GM18499 (cell line): ENCODE measurements at regions not wholly inside any gene's neighbourhood (a gene's known extent, or its start where the extent isn't known, plus 50 kb on each side); places are given as distances from the start of the nearest gene placed in this dataset.

Experiments
- ATAC-seq: cut with Tn5 transposase; IDR thresholded peaks from one replicate; pipeline ENCODE4 v1.9.1; 2021; ENCODE audit warnings: moderate number of reproducible peaks; ENCODE audit not compliant: insufficient read depth, unreplicated experiment

DNA sequence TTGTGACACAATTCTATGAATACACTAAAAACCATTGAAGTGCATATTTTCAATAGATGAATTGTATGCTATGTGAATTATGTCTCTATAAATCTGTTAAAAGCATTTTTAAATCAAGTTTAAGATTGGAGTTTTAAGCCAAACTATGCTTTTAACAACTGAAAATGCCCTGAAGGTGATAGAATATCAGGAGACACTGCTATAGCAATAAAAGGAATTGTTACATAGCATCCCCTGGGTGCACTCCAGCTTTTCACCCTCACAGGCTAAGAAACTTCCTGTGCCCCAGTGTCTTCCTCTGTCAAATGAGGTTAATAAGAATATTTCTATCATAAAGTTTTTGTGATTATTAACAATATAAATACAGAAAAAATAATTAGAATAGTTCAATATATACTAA, 472.7 kb upstream of the TMPO start:
- ATAC-seq = no peak

DNA sequence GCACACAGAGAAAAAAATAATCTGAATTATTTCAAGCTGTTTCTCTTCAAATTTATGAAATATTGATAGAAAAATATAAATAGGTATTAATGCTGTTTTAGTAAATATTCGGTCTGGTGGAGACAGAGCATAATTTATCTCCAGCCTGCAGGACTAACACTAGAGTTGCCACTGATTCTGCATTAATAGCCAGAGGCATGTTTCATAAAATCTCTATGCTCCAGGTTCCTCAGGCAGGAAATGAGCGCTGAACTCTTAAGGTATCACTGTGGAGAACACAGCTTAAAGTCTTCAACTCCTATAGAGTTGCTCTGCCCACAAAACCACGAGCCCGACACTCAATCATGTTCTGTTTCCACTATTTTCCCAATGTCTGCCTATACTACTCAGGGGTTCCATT, 470.0 kb upstream of the TMPO start:
- ATAC-seq = no peak

DNA sequence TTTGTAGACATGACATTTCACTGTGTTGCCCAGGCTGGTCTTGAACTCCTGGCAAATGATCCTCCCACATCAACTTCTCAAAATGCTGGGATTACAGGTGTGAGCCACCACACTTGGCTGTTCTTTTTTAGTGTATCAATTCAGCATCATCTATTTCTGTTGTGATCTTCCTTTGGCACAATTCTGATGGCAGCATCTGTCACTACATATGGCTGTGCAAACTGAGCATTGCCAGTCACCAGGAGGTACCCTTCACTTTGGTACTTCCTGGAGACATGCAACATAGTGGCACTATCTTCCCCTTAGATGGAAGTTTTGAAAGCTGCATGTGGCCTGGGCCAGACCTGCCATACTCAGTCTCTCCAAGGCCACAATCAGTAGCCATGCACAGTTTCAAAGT, 467.1 kb upstream of the TMPO start:
- no peak for ATAC-seq

DNA sequence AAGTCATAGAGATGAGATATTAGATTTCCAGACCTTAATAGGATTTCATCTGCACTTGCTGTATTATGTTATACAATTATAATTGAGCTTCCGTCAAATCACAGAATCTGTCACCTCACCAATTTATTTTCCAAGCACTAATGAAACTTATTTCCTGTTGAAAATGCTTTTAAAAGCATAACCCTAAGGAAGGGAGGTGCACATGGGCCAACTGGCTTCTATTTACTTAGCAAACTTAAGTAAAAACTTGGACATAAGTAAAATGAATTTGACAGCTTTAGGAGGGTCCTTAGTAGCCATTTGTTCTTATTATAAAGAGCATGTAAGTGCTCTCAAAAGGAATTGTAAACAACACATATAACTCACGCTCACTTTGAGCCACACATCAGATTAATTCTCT, 462.2 kb upstream of the TMPO start:
- ATAC-seq = no peak

DNA sequence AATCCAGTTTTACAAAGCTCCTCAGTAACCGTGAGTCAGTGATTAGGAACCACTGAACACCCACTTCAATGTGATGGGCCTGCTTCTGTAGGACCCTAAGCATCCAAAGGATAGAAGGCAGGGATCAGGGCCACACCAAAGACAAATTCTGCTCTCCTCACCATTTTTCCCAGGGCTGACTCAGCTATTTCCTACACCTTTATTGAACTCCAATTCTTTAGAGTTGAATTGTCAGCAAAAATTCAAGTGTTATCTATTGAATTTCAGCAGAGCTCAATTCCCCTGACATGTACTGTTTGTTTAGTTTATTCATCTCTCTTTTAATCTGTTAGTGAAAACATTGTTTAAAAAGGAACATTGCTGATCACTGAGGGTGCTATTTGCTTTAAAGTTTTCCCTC, 457.7 kb upstream of the TMPO start:
- ATAC-seq = no peak

DNA sequence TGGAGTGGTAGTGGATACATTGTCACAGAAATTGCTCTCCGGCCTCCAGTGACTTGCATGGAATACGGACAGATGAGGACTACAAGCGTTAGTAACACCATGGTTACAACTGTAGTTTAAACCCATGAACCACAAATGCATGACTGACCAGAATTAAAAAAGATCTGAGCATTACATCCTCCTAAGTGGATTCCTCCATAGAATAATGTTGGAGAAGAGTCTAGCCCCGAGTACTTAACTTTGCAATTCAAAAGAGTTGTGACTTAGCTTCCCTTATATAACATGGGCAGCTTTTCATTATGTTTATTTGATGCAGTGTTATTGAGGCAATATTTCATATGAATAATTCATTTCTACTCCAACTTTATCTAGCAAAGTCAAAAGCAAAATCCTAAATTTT, 457.2 kb upstream of the TMPO start:
- no peak for ATAC-seq

DNA sequence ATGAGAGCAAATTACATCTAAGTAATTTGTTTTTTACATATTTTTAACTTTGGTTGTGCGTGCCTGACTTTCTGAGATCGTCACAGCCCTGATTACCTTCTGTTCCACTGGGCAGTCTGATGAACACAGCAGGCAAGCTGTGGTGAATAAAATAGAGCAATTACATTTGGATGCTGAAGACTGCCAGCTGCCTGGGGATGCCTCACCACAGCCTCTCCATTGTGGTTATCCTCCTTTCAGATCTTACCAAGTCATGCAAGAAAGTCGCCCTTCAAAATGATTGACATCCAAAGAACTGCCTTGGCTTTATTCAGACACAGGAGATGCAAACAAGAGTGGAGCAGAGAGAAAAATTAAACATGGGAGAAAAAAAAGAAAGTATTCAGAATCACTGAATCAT, 456.6 kb upstream of the TMPO start:
- no peak for ATAC-seq

DNA sequence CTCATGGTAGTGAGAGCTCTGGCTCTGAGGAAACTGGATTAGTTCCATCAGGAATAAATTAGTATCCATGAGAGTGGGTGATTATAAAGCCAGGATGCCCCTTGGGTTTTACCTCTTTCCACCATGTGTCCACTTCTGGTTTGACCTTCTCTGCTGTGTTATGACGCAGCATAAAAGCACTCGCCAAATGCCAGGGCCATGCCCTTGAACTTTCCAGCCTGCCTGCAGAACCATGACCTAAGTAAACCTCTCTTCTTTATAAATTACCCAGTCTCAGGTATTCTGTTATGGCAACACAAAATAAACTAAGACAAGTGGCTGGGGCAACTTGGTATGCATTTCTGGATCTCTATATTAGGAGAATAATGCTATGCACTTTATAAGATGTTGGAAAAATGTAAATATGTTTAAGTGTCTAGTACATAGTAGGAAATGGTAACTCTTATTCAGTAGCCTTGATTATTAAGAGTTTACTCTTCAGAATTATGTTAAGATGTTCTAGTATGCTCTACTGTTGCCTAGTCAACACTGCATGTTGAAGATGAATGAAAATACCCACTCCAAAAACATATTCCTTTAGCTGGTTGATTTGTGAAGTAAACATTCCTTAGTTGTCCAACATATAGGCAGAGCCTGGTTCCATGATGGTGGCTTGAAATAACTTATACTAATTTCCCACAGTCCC, 455.6 kb upstream of the TMPO start:
- ATAC-seq = no peak

DNA sequence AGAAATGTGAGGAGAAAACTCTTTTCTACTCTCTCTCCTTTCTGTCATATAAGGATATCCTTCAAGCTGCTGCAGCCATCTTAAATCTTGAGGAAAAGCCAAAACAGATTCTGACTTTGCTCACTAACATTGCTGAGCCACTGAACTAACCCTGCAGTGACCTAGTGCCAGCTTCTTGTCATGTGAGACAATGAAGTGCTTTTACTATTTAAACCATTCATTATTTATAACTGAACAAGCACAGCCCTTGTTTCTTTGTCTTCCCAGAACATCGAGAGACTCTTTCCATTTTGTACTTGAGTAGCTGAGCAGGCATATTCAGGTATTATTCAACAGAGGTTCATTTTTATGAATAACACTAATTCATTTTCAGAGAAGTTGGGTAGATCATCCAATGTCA, 455.0 kb upstream of the TMPO start:
- no peak for ATAC-seq

DNA sequence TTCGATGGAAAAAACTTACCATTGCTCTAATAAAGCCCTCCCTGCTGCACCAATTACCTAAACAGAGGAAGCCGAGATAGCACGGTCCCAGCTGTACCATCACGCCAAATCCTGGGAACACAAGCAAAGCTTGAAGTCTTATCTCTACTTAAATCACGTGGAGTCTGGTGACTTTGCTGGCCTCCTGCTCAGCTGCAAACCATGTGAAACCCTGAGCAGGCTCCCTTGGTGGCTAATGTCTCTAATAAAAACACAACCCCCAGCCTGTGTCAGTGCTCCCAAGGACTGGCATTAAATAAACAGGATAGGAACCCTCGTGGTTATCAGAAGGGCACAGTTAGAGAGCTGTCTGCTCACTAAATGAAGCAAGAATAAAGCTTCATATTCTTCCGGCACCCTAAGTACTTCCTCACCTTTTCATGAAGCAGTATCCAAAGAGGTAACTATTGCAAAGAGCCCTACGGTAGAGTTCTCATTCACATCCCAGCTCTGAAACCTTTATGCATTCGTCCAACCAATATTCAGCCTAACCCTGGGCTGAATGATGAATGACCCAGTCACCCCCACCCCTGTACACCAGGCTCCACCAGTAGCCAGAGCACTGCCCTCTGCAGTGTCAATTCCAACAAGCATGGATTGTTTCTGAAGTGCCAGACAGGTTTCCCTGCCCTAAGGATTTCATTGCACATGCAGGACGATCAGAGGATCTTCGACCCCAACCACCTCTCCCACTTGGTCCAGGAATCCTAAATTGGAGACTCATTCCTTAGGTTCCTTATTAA, 452.7 kb upstream of the TMPO start:
- no peak for ATAC-seq

DNA sequence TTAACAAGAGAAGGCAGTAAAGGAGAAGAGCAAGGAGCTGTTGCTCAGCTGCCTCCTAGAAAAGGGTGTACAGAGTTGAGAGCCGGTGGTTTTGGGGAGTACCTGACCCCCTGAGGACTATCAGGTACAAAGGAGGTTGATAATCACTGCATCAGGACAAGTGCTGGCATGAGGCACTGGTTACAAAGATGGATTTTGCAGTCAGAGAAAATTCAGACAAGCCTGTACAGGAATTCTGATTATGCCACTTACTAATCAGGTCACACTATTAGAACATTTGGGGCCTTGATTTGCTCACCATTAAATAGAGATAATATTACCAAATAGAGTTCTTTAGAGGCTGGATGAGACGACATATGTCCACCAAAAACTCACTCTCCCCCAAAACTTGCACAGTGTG, 450.9 kb upstream of the TMPO start:
- ATAC-seq = no peak

DNA sequence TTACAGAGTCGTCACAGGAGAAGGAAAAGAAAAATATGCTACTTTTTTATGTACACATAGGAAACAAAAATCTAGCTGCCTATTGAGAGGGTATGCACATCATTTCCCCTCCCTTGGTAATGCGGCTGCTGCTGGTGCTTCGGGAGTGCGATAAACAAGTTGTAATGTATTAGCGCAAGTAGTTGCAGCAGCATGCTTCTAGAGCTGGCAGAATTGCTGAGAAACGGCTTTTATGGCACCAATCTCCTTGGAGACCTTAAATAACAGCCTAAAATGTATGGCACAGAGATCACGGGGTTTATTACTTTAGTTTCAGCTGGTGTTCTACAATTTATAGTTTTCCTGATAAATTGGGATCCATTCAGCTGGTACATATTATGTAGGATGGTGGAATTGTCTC, 447.6 kb upstream of the TMPO start:
- ATAC-seq = no peak

DNA sequence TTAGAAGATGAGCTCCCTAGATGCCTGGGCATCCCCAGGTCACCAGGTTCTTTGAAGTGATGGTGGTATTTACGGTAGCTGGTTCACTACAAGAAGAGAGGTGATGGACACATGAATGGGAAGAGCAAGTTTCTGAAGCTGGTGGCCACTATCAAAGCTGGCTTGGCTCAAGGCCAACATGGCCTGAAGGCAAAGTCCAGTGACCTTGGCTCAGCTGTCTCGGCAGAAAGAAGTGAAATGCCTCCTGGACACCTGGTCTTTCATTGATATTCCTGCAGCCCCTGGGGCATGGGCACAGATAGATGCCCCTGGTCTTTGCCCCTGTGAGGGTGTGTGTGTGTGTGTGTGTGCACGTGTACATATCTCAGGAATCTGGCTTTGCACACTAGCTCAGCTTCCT, 441.8 kb upstream of the TMPO start:
- no peak for ATAC-seq

DNA sequence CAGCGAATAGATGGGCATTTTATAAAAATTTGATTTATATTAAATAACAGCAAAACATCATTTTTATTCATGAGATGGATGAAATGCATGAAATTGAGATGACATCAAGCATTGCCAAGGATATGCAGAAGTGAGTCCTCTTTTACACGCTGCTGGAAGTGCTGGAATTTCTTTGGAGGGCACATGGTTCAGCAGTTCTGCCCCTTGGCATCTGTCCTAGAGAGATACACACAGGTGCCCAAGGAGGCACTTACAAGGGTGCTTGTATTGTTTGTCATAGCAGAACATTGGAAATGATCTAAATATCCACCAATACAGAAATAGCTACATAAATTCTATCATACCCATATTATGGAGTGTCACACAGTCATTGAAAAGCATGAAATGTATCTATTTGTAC, 441.1 kb upstream of the TMPO start:
- ATAC-seq = no peak

DNA sequence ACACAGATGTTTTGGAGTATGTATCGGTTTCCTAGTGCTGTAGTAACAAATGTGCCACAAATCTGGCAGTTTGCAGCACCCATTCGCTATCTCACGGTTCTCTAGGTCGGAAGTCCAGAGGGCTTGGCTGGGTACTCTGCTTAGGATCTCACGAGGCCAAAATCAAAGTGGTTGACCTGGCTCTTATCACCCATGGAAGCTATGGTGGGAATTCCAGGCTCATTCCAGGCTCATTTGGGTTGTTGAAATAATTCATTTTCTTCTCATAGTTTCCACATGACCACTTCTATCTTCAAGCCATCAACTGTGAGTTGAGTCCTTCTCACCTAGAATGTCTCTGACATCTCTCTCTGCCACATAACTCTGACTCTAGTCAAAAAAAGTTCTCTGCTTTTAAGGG, 431.0 kb upstream of the TMPO start:
- ATAC-seq = no peak

DNA sequence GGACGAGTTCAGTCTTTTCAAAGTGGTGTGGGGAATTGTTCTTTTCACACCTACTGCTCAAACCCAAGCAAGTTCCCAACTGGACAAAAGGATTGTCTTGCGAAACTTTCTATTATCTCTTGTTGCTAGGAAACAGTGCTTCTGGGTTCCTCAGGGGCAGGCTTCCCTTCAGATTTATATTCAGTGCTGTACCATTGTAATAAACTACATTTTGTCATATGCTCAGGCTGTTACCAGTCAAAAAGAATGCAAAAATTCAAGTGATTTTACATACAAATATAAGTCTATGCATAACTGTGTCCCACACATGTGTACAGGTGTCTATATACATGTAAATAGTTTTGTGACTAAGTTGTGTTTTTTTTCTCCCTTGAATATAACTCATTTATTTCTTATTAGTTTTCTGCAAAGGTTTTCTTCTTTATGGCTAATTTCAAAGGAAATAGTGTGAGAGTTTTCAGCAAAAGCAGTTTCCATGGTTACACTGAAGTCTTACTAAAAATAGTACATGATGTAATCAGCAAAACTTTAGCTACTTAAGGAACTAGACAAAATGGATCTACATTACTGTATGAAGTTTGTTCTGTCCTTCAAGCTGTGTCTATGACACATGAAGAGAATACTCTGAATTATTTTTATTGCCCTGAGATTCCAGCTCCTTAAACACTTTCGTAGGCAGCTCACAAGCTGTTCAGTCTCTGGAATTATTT, 430.2 kb upstream of the TMPO start:
- ATAC-seq = no peak

DNA sequence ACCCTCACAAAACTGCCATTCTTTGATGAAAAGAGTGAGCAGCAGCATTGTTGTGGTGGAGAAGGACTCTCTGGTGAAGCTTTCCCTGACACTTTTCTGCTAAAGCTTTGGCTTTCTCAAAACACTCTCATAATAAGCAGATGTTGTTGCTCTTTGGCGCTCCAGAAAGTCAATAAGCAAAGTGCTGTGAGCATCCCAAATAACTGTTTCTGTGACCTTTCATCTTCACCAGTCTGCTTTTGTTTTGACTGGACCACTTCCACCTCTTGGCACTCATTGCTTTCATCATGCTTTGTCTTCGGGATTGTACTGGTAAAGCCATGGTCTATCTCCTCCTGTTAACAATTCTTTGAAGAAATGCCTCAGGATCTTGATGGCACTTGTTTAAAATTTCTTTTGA, 424.7 kb upstream of the TMPO start:
- ATAC-seq = no peak

DNA sequence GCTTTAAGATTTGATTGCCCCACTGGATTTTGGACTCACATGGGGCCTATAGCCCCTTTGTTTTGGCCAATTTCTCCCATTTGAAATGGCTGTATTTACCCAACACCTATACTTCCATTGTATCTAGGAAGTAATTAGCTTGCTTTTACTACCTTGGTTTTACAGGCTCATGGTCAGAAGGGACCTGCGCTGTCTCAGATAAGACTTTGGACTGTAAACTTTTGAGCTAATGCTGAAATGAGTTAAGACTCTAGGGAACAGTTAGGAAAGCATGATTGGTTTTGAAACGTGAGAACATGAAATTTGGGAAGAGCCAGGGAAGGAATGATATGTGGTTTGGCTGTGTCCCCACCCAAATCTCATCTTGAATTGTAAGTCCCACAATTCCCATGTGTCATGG, 419.0 kb upstream of the TMPO start:
- ATAC-seq = no peak

DNA sequence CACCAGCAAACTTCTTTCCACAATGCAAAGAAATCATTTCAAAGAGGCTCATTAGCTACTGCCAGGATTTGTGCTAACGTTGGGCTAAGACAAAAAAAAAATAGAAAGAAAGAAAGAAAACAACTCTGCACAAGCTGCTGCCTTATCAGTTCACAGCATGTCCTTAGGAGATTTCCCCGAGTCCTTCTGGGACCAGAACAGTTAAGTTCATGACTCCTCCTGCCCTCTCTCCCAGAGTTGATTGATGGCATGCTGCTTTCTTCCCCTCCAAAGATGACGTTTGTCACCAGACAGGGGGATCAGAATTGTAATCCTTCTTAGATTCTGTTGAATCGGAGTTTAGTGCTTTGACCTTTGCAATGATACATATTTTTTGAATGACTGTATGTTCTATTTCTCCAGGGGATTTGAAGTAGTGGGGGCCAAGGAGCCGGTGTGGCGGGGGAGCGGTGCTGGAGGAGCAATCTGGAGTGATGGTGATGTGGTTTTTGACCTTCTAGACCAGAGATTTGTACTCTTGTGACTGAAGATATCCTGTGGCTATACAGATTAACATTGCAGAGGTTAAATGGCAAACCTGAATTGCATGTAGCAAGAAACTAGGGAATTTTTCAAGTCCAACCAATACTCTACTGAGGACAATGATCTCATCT, 409.2 kb upstream of the TMPO start:
- ATAC-seq = no peak

DNA sequence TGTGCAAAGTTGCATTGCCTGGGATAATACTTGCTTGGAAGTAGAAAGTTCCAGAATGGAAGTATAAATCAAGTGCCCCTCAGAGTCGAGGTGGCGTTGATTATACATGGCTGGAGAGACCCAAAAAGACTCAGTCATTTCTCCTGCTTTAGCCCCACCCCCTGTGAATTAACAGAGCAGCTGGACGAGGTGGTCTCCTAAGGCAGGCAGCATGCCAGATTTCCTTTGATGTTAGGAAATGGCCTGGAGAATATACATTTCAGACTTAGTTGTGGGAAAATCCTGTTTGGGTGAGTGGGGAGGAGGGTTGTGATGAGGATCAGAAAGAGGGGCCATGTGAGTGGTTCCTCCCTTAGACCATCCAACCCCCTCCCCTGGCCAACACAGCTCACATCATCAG, 406.1 kb upstream of the TMPO start:
- no peak for ATAC-seq

DNA sequence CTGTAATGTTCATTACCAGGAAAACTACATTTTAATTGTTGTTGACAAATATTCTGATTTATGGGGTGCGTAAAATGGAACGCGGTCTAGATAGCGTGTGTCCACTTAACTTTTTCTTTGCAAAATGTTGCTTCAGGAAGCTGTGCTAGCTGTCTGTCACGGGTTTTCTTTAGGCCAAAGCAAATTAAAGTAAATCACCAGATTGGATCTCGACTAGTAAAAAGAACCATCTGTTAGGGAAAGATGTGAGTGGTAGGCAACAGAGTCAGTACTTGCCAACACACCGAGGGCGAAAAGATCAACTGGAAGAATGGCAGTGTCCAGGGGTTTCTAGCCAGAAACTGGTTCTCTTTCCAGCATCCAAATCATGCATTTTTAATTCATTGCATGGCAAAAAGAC, 404.9 kb upstream of the TMPO start:
- no peak for ATAC-seq
